Right lobe of liver (tissue), 4 donors: ENCODE measurements at regions not wholly inside any gene's neighbourhood (a gene's known extent, or its start where the extent isn't known, plus 50 kb on each side); places are given as distances from the start of the nearest gene placed in this dataset.

Experiments
- POLR2A ChIP-seq: fragments of 450-650 bp; IDR thresholded peaks from one replicate; pipeline ENCODE4 v1.6.1; 2017; ENCODE audit warnings: antibody characterized with exemption, mild to moderate bottlenecking
- TF ChIP-seq, protein P1 (sequence below), 4 donors: fragments of 200-600 bp in 3 of 4; fragments of 450-650 bp in 1 of 4; IDR thresholded peaks; one replicate each; pipeline versions ENCODE4 v1.5.1 to v1.8.0; 2016 to 2022; ENCODE audit warnings: antibody characterized with exemption in 4 of 4, mild to moderate bottlenecking in 2 of 4
- donor health status: DM: no; HTN: no; CAD: no.
- donor health status: DM: no; HTN: no; CAD: no.
- donor health status: DM: no; HTN: yes; CAD: no.

GRCh38 chr3:194952841-194953241 is 267.2 kb downstream of the FAM43A start:
- TF ChIP-seq, protein P1, sequence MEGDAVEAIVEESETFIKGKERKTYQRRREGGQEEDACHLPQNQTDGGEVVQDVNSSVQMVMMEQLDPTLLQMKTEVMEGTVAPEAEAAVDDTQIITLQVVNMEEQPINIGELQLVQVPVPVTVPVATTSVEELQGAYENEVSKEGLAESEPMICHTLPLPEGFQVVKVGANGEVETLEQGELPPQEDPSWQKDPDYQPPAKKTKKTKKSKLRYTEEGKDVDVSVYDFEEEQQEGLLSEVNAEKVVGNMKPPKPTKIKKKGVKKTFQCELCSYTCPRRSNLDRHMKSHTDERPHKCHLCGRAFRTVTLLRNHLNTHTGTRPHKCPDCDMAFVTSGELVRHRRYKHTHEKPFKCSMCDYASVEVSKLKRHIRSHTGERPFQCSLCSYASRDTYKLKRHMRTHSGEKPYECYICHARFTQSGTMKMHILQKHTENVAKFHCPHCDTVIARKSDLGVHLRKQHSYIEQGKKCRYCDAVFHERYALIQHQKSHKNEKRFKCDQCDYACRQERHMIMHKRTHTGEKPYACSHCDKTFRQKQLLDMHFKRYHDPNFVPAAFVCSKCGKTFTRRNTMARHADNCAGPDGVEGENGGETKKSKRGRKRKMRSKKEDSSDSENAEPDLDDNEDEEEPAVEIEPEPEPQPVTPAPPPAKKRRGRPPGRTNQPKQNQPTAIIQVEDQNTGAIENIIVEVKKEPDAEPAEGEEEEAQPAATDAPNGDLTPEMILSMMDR (IDR thresholded peaks at IDR 0.05): no peak
- TF ChIP-seq POLR2A: no peak
